Gastroesophageal sphincter (tissue), 4 donors: ENCODE measurements at regions not wholly inside any gene's neighbourhood (a gene's known extent, or its start where the extent isn't known, plus 50 kb on each side); places are given as distances from the start of the nearest gene placed in this dataset.
"Not testable (repeated sequence)": the region's sequence is repeated elsewhere in the genome, so short reads cannot be mapped to it uniquely, and the experiment has no call there.

ENCODE experiments used
- ATAC-seq: fragments of 150-250 bp; one replicate; pipeline ENCODE4 v1.9.1; 2016; ENCODE audit warnings: mild to moderate bottlenecking, moderate library complexity
- H3K27ac ChIP-seq, 4 donors: fragments of 200-600 bp; sonication (generic) in 3 of 4; 1 replicate in 3 of 4; 2 replicates in 1 of 4; pipeline ENCODE4 v1.5.1; 2016 to 2019
- H3K27me3 ChIP-seq: fragments of 200-600 bp; sonication (generic); one replicate; pipeline ENCODE4 v1.5.1; 2019
- H3K36me3 ChIP-seq, 2 donors: fragments of 200-600 bp; sonication (generic); one replicate each; pipeline ENCODE4 v1.5.1; 2019; ENCODE audit warnings: control low read depth in 1 of 2
- H3K4me1 ChIP-seq, 3 donors: fragments of 200-600 bp; sonication (generic); 1 replicate in 2 of 3; 2 replicates in 1 of 3; pipeline ENCODE4 v1.5.1; 2016 to 2019; ENCODE audit warnings: control low read depth in 2 of 3
- H3K4me3 ChIP-seq, 2 donors: fragments of 200-600 bp; sonication (generic); one replicate each; pipeline ENCODE4 v1.5.1; 2019; ENCODE audit warnings: mild to moderate bottlenecking in 1 of 2, moderate library complexity in 1 of 2
- H3K9me3 ChIP-seq, 3 donors: fragments of 200-600 bp; sonication (generic); one replicate each; pipeline ENCODE4 v1.5.1; 2017 to 2019; ENCODE audit warnings: control low read depth in 2 of 3
- WGBS, 2 donors: methylation state at CpG; one replicate each; pipeline ENCODE4 v1.1.5; 2018; ENCODE audit warnings: low coverage in 1 of 2; 5-methylcytosine and 5-hydroxymethylcytosine counted together
- small RNA-seq, 4 donors: library from RNA; depleted of rRNA; stranded (forward); fragments of <200 nt; gene quantifications; one replicate each; pipeline ENCODE3, GENCODE V24; 2016

DNA sequence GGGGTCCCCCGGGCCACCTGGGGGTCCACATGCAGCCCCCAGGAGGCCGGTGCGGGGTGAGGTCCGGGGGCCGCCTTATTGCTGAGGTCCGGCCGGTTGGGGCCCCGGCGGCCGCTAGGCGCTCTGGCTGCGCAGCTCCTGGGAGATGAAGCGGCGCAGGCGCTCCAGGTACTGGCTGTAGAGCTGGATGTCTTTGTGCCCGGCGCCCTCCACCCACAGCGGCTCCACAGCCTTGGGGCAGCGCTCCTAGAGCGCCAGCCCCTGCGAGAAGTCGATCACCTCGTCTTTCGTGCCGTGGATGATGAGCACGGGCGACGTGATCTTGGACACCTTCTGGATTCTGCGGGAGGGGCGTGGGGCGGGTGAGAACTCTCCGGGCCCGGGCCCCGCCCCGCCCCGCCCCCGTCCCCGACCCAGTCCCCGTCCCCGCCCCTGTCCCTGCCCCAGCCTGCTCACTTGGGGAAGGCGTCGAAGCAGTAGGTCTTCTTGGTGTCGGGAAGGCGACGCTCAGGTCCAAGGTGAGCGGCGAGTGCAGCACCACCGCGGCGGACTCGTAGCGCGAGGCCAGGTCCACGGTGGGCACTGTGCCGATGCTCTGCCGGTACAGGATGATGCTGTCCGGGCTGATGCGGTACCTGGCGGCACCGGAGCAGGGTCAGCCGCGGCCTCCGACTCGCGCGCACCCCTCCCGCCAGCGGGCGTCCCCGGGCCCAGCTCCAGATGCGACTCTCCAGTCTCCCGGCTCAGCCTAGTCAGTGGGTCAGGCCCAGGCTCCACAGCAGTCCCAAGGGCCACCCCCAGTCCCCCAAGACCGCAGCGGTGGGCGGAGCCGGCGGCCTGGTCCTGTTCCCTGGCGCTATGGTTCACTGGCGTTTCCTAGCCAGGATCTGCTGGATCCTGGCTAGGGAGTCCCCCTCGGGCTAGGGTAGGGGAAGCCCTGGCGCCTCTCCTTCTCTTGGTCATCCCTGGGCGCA, 89.4 kb upstream of the GOLGA6L1 start:
- H3K4me1 ChIP-seq, H3K36me3 ChIP-seq, H3K27ac ChIP-seq, H3K27me3 ChIP-seq, ATAC-seq, H3K9me3 ChIP-seq: not testable (repeated sequence)
- 0% methylated on average over 1 of the region's 82 CpGs; no CpG with 5 or more reads in 1 of the 2 donors for WGBS, 2 donors
- peak overlapping the region in 1 of 2 donors; percentile 23 for H3K4me3 ChIP-seq

DNA sequence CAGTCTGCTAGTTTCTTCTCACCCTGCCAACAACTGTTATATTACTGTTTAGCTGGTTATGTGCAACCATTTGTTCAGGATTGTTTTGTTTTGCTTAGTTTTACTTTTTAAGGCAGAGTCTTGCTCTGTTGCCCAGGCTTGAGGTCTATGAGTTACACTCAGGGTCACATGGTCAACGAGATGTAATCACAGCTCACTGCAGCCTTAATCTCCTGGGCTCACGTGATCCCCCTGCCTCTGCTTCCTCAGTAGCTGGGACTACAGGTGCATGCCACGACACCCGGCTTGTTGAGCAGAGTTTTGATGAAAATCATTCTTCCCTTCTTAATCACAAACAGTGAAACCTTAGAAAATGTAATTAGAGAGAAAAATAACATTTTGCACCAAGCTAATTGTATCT, 72.8 kb upstream of the GOLGA6L1 start:
- not testable (repeated sequence) for H3K36me3 ChIP-seq, H3K27me3 ChIP-seq, H3K27ac ChIP-seq, ATAC-seq, H3K9me3 ChIP-seq, H3K4me1 ChIP-seq, H3K4me3 ChIP-seq
- 63% methylated on average over 2 of the region's 4 CpGs; no CpG with 5 or more reads in 1 of the 2 donors for WGBS, 2 donors

DNA sequence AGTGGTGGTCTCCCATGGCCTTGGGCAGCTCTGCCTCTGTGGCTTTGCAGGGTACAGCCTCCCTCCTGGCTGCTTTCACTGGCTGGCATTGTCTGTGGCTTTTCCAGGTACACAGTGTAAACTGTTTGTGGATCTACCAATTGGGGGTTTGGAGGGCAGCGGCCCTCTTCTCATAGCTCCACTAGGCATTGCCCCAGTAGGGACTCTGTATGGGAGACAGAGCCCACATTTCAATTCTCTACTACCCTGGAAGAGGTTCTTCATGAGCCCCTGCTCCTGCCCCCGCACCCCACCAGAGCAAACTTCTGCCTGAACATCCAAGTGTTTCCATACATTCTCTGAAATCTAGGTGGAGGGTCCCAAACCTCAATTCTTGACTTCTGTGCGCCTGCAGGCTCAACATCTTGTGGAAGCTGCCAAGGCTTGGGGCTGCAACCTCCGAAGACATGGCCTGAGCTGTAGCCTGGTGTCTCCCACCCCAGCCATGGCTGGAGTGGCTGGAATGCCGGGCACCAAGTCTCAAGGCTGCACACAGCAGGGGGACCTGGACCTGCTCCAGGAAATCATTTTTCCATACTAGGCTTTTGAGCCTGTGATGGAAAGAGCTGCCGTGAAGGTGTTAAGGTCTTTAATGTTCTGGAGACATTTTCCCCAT, 63.3 kb upstream of the GOLGA6L1 start:
- WGBS, 2 donors = no CpG with 5 or more reads among the region's 6 CpGs
- not testable (repeated sequence) for ATAC-seq, H3K27me3 ChIP-seq, H3K27ac ChIP-seq, H3K4me3 ChIP-seq, H3K9me3 ChIP-seq, H3K36me3 ChIP-seq, H3K4me1 ChIP-seq

DNA sequence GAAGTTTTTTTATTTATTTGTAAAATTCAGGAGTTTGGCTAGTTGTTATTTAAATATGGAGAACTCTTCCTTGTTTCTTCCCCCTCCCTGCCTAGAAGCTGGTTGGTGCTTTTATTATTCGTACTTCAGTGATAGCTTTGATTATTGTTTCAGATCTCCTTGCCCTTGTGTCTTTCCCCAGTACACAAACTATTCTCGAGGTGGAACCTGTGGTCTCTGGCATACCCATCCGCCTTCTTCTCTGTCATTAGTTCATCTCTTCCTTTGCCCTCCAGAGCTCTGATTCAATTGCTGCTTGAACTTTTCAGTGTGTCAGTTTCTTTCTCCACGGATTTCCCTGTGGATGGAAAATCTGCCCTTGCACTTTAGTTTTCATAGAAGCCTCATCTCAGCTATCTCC, 61.8 kb upstream of the GOLGA6L1 start:
- H3K4me1 ChIP-seq, H3K27ac ChIP-seq, ATAC-seq, H3K36me3 ChIP-seq, H3K4me3 ChIP-seq, H3K9me3 ChIP-seq, H3K27me3 ChIP-seq: not testable (repeated sequence)
- 64 to 67% methylated on average over 1 to 4 of the region's 4 CpGs for WGBS, 2 donors

DNA sequence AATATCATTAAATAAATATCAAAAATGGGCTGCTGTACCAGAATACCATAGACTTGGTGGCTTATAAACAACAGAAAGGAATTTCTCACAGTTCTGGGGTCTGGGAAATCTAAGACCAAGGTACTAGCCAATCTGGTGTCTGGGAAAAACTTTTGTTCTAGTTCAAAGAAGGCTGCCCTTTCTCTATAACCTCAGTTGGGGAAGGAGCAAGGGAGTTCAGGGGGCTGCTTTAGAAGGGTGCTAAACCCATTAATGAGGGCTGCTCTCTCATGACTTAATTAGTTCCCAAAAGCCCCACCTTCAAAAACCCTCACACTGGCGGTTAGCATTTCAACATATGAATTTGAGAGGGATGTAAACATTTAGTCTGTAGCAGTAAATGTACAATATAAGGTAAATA, 55.7 kb upstream of the GOLGA6L1 start:
- WGBS, 2 donors = 92% methylated on average over 1 of the region's 1 CpG; no CpG with 5 or more reads in 1 of the 2 donors
- not testable (repeated sequence) for H3K27me3 ChIP-seq, H3K4me1 ChIP-seq, H3K27ac ChIP-seq, H3K9me3 ChIP-seq, H3K36me3 ChIP-seq, ATAC-seq, H3K4me3 ChIP-seq

Small RNA genes lying in the stretch of these regions (small RNA-seq; reads per million reads assigned to genes)
- gene AC116165.2 (0 reads per million in 4 donors), gene MIR4509-1 (0 reads per million in 4 donors)
